ENCODE measurements at regions not wholly inside any gene's neighbourhood (a gene's known extent, or its start where the extent isn't known, plus 50 kb on each side); places are given as distances from the start of the nearest gene placed in this dataset.

GRCh38 chr16:51683882-51684281 lies 532.8 kb upstream of the SALL1 start:
- TF ChIP-seq CTCF (conservative IDR thresholded peaks at IDR 0.05; ENCODE audit: low read length), result no peak
- TF ChIP-seq EZH2phosphoT487 (IDR thresholded peaks at IDR 0.05; ENCODE audit: borderline replicate concordance, low read depth, low read length), result no peak

Measured in OCI-LY7 (cell line).